HepG2 (cell line): ENCODE measurements at regions not wholly inside any gene's neighbourhood (a gene's known extent, or its start where the extent isn't known, plus 50 kb on each side); places are given as distances from the start of the nearest gene placed in this dataset.
"Not testable (repeated sequence)": the region's sequence is repeated elsewhere in the genome, so short reads cannot be mapped to it uniquely, and the experiment has no call there.

Experiments
- ADNP ChIP-seq: sonication (generic); formaldehyde crosslinking; IDR thresholded peaks from 2 replicates; pipeline ENCODE4 v1.4.0; 2020; ENCODE audit warnings: missing genetic modification reagents
- CTCF ChIP-seq: sonication (generic); formaldehyde crosslinking; IDR thresholded peaks from 2 replicates; pipeline ENCODE4 v1.5.0; 2020; ENCODE audit warnings: mild to moderate bottlenecking, missing genetic modification reagents, moderate library complexity
- HNF1B ChIP-seq: sonication (generic); formaldehyde crosslinking; IDR thresholded peaks from 2 replicates; pipeline ENCODE4 v1.5.1; 2020; ENCODE audit warnings: mild to moderate bottlenecking, moderate library complexity, missing genetic modification reagents
- TAF1 ChIP-seq: sonication (generic); formaldehyde crosslinking; IDR thresholded peaks from 2 replicates; pipeline ENCODE4 v1.4.0; 2020; ENCODE audit warnings: missing genetic modification reagents
- ZBTB42 ChIP-seq: sonication (generic); formaldehyde crosslinking; IDR thresholded peaks from 2 replicates; pipeline ENCODE4 v1.5.0; 2020; ENCODE audit warnings: mild to moderate bottlenecking, missing genetic modification reagents
- ZNF343 ChIP-seq: sonication (generic); formaldehyde crosslinking; IDR thresholded peaks from 2 replicates; pipeline ENCODE4 v1.4.0; 2020; ENCODE audit warnings: mild to moderate bottlenecking, missing genetic modification reagents
- ZNF609 ChIP-seq: sonication (generic); formaldehyde crosslinking; IDR thresholded peaks from 2 replicates; pipeline ENCODE4 v1.4.0; 2020; ENCODE audit warnings: mild to moderate bottlenecking, missing genetic modification reagents, borderline replicate concordance

GRCh38 chr1:83238654-83239053 lies 760.3 kb downstream of the TTLL7 start:
- not testable (repeated sequence) for TF ChIP-seq CTCF, ZBTB42, ZNF343, ZNF609, ADNP, HNF1B, TAF1 (CRISPR knock-in tag)
